ENCODE measurements at regions not wholly inside any gene's neighbourhood (a gene's known extent, or its start where the extent isn't known, plus 50 kb on each side); places are given as distances from the start of the nearest gene placed in this dataset.

DNA sequence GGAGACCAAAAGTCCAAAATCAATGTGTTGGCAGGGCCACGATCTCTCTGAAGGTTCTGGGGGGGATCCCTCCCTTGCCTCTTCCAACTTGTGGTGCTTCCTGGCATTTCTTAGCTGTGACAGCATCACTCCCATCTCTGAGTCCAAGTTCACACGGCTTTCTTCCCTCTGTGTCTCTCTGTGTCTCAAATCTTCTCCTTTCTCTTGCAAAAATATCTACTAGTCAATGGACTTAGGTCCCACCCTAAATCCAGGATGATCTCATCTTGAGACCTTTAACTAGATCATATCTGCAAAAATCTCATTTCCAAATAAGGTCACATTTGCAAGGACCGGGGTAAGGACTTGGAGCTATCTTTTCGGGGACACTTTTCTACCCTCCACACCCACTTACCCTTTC, 186.1 kb downstream of the HSD17B3 start:
- TF ChIP-seq, protein P1, sequence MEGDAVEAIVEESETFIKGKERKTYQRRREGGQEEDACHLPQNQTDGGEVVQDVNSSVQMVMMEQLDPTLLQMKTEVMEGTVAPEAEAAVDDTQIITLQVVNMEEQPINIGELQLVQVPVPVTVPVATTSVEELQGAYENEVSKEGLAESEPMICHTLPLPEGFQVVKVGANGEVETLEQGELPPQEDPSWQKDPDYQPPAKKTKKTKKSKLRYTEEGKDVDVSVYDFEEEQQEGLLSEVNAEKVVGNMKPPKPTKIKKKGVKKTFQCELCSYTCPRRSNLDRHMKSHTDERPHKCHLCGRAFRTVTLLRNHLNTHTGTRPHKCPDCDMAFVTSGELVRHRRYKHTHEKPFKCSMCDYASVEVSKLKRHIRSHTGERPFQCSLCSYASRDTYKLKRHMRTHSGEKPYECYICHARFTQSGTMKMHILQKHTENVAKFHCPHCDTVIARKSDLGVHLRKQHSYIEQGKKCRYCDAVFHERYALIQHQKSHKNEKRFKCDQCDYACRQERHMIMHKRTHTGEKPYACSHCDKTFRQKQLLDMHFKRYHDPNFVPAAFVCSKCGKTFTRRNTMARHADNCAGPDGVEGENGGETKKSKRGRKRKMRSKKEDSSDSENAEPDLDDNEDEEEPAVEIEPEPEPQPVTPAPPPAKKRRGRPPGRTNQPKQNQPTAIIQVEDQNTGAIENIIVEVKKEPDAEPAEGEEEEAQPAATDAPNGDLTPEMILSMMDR (IDR thresholded peaks at IDR 0.05; ENCODE audit: poor library complexity, severe bottlenecking) = no peak
- no peak for TF ChIP-seq RAD21 (conservative IDR thresholded peaks at IDR 0.05)

Measured in neural cell (in vitro differentiated cells).